Cardiac muscle cell (in vitro differentiated cells and primary cell): ENCODE measurements at regions not wholly inside any gene's neighbourhood (a gene's known extent, or its start where the extent isn't known, plus 50 kb on each side); places are given as distances from the start of the nearest gene placed in this dataset.

ENCODE experiments used
- DNase-seq, 2 donors: peaks; one replicate each; pipeline versions ENCODE4 v3.0.0 to v3.0.0-alpha.2; 2010 to 2017; ENCODE audit warnings: low read depth in 1 of 2, low spot score in 1 of 2
- H3K27ac ChIP-seq: fragments of 200-600 bp; sonication (generic); 2 replicates; pipeline ENCODE4 v1.5.1; 2016
- H3K27me3 ChIP-seq: fragments of 200-600 bp; sonication (generic); 2 replicates; pipeline ENCODE4 v1.6.0; 2016; ENCODE audit warnings: control low read depth
- H3K36me3 ChIP-seq: fragments of 200-600 bp; sonication (generic); 2 replicates; pipeline ENCODE4 v1.5.1; 2016; ENCODE audit warnings: control low read depth
- H3K4me1 ChIP-seq: fragments of 200-600 bp; sonication (generic); 2 replicates; pipeline ENCODE4 v1.8.1; 2017; ENCODE audit warnings: low read depth, mild to moderate bottlenecking, mixed run types
- H3K4me3 ChIP-seq: fragments of 200-600 bp; sonication (generic); 2 replicates; pipeline ENCODE4 v1.5.1; 2016; ENCODE audit warnings: mild to moderate bottlenecking
- H3K9me3 ChIP-seq: fragments of 200-600 bp; sonication (generic); 2 replicates; pipeline ENCODE4 v1.5.1; 2017; ENCODE audit warnings: low read depth, mild to moderate bottlenecking, control low read depth
- TF ChIP-seq, protein P1 (sequence below): IDR thresholded peaks from 2 replicates; pipeline ENCODE4 v1.5.1; 2012; ENCODE audit warnings: low read depth, mild to moderate bottlenecking, low read length

DNA sequence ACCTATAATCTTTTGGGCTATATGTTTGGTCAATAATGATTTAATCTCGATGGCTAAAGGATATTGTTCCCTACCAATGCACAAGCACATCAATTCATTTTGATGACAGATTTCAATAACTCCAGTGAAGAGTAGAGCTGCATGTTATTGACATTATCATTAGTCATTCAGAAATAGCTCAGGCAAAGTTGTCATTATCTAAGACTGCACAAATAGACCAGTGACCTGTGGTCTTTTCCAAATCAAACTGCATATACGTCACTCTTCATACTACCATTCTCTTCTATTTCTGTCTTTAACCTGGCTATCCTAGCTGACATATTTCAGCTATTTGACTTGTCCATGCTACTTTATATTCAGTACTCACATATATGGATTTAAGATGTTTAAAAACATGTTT lies 1050.8 kb downstream of the C4orf33 start:
- TF ChIP-seq, protein P1, sequence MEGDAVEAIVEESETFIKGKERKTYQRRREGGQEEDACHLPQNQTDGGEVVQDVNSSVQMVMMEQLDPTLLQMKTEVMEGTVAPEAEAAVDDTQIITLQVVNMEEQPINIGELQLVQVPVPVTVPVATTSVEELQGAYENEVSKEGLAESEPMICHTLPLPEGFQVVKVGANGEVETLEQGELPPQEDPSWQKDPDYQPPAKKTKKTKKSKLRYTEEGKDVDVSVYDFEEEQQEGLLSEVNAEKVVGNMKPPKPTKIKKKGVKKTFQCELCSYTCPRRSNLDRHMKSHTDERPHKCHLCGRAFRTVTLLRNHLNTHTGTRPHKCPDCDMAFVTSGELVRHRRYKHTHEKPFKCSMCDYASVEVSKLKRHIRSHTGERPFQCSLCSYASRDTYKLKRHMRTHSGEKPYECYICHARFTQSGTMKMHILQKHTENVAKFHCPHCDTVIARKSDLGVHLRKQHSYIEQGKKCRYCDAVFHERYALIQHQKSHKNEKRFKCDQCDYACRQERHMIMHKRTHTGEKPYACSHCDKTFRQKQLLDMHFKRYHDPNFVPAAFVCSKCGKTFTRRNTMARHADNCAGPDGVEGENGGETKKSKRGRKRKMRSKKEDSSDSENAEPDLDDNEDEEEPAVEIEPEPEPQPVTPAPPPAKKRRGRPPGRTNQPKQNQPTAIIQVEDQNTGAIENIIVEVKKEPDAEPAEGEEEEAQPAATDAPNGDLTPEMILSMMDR: no peak
- Histone ChIP-seq H3K9me3 (no peaks in the 10 kb centered on the region), H3K4me1 (no peaks in the 10 kb centered on the region), H3K36me3 (no peaks in the 10 kb centered on the region), H3K27me3 (no peaks in the 10 kb centered on the region), H3K27ac (no peak overlapping the region), H3K4me3 (no peak overlapping the region)
- no peak for DNase-seq

DNA sequence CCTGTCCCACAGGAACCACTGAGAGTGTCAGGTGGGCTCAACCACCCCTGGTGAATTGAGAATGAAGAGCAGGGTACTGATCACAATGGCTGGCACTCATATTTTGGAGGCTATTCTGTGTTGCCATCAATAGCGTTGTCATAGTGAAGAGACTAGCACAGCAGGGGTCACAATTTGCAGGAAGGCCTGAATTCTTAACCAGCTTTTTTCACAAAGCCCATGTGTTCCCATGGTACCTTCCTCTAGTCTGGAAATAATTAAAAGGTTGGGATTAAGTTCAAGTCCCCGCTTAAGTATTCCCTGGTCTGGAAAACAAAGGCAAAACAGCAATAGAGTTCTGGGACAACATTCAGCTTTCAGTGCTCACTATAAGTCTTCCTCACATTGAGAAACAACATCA lies 1051.7 kb downstream of the C4orf33 start:
- no peaks in the 10 kb centered on the region for H3K4me1 ChIP-seq
- H3K36me3 ChIP-seq: no peaks in the 10 kb centered on the region
- H3K4me3 ChIP-seq: no peak overlapping the region
- H3K27ac ChIP-seq: no peak overlapping the region
- H3K9me3 ChIP-seq: no peaks in the 10 kb centered on the region
- TF ChIP-seq, protein P1: no peak
- H3K27me3 ChIP-seq: no peaks in the 10 kb centered on the region
- no peak for DNase-seq

DNA sequence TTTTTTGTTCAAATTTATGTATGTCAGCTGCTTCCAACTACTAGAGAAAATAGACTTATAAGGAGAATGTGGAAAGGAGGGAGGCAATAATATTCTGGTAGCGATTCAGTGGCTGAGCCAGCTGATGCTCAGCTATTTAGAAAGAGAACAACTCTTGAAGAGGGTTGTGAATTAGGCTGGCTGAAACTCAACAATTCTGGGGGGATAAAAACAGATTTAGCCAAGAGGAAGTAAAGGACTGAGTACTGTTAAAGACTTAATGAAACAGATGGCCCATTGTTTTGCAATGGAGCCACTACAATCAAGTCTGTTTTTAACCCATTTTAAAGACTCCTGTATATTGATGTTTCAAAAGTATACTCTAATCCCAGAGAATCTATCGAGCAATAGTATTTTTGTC lies 1058.9 kb downstream of the C4orf33 start:
- Histone ChIP-seq H3K4me1 (no peaks in the 10 kb centered on the region), H3K27me3 (no peaks in the 10 kb centered on the region), H3K9me3 (no peaks in the 10 kb centered on the region), H3K36me3 (no peaks in the 10 kb centered on the region), H3K4me3 (no peak overlapping the region), H3K27ac (no peak overlapping the region)
- no peak for DNase-seq
- TF ChIP-seq, protein P1: no peak

DNA sequence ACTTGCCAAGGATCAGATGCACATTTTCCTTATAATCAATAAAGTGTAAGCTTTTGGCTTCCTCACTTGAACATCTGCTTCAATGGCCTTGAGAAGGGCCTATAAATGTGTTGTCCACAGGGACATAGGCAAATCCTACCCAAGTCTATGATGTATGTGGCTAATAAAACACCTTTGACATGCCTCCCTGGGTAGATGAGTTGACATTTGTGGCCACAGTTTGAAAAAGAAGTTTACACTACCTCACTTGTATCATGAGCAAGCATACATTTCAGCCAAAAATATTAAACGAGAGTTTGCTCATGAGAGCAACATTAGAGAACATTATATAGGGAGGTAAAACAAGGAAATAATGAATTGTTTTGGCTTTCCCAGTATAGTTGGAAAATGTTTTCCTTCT lies 1067.7 kb downstream of the C4orf33 start:
- H3K27me3 ChIP-seq: no peaks in the 10 kb centered on the region
- no peak for DNase-seq
- H3K4me1 ChIP-seq: no peaks in the 10 kb centered on the region
- H3K36me3 ChIP-seq: no peaks in the 10 kb centered on the region
- H3K27ac ChIP-seq: no peak overlapping the region
- H3K4me3 ChIP-seq: no peak overlapping the region
- TF ChIP-seq, protein P1: no peak
- H3K9me3 ChIP-seq: no peaks in the 10 kb centered on the region

DNA sequence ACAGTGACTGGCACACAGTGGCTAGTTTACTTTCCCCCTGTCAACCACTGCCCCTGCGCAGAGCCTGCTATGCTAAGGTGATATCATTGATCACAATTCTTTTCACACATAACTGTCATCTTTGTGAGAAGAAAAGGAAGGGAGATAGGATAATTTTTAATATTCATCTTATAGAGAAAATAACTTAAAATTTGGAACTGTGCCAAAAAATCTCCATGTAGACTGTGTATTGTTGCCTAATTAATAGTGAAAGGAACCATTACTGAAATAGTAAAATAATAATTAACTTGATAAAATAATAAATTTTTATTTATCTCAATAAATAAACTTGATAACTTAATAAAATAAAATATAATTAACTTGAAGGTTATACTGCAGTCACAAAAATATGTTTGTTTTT lies 1069.4 kb downstream of the C4orf33 start:
- no peak for DNase-seq
- Histone ChIP-seq H3K4me3 (no peak overlapping the region), H3K9me3 (no peaks in the 10 kb centered on the region), H3K36me3 (no peaks in the 10 kb centered on the region), H3K27me3 (no peaks in the 10 kb centered on the region), H3K4me1 (no peaks in the 10 kb centered on the region), H3K27ac (no peak overlapping the region)
- TF ChIP-seq, protein P1: no peak

DNA sequence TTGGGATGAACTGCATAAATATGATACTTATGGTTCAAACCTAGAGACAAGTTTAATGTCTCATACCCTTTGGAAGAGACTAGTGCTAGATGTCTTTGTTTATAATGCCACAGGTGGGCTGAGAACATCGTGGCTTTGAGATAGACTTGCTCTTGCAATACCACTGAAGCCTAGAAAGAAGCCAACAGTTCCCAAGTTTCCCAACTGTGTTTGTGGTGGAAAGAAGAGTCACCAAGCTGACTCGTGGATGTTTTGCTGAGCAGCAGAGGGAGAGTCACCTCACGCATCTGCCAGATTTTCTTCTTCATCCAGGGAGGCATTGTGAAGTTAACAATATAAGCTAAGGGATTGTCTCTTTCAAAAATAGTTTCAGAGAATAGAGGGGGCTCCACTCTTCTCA lies 1076.2 kb downstream of the C4orf33 start:
- TF ChIP-seq, protein P1: no peak
- DNase-seq: no peak
- no peaks in the 10 kb centered on the region for H3K36me3 ChIP-seq
- no peaks in the 10 kb centered on the region for H3K9me3 ChIP-seq
- H3K4me3 ChIP-seq: no peak overlapping the region
- H3K27me3 ChIP-seq: no peaks in the 10 kb centered on the region
- H3K27ac ChIP-seq: no peak overlapping the region
- H3K4me1 ChIP-seq: no peaks in the 10 kb centered on the region
